Astrocyte of the hippocampus (primary cell): ENCODE measurements at regions not wholly inside any gene's neighbourhood (a gene's known extent, or its start where the extent isn't known, plus 50 kb on each side); places are given as distances from the start of the nearest gene placed in this dataset.
"Not testable (repeated sequence)": the region's sequence is repeated elsewhere in the genome, so short reads cannot be mapped to it uniquely, and the experiment has no call there.

Experiments used
- DNase-seq: peaks from one replicate; pipeline ENCODE4 v3.0.0; 2011; ENCODE audit warnings: low read depth, low spot score

DNA sequence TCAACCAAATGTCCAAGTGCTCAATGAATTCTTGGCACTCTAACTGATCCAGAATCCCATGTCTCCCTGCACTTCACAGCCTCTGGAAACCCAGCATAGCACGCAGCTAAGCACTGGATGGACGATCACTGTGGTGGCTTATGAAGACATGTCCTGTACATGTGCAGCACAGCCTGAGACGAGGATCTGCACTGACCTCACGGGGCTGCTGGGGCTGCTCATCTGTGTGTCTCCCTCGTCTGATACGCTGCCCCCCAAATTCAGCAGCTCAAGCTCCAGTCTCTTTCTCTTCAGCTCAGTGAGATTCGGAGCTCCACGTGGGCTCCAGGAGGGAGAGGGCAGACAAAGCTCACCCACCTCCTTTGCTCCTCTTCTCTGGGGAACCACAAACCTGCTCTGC is 126.9 kb downstream of the CPZ start:
- no peak for DNase-seq

DNA sequence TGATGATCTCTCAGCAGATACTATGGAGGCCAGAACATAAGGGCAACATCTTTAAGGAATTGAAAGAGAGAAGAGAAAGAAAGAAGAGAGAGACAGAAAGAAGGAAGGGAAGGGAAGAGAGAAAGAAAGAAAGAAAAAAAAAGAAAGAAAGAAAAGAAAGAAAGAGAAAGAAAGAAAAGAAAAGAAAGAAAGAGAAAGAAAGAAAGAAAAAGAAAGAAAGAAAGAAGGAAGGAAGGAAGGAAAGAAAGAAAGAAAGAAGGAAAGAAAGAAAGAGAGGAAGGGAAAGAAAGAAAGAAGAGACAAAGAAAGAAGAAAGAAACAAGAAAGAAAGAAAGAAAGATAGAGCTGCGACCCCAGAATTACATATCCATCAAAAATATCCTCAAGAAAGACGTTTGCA is 124.9 kb downstream of the CPZ start:
- not testable (repeated sequence) for DNase-seq

DNA sequence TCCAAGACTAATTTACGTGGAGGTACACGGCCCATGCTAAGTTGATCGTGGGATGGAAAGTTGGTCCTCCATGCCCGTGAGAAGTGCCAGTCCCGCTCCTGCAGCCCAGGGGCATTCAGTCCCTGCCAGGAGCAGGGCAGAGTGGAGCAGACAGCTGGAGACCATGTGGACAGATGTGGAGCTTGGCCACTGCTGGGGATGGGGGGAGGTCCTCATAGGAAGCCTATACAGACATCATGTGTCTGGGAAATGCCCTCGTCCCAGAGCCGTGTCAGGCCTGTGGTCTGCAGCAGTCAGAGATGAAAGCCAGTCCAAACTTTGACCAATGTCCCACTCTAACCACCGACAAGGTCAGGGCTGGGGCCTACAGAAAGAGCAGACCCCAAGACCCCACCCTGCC is 118.4 kb downstream of the CPZ start:
- DNase-seq, result no peak

DNA sequence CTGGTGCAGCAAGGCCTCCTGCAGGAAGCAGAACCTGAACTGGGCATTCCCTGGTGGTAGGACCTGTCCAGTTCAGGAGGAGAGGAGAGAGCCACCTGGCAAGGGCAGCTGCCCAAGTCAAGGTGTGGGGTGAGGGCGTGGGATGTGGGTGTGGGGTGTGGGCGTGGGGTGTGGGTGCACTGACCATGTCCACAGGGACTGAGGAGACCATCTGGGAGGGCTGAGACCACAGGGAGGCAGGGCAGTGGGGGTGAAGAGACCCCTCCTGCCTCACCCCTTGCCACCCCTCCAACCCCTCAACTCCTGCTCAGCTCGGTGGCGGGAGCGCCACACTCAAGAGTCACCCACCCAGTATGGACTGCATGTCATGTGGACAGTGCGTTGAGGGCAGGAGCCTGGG is 117.9 kb downstream of the CPZ start:
- no peak for DNase-seq

DNA sequence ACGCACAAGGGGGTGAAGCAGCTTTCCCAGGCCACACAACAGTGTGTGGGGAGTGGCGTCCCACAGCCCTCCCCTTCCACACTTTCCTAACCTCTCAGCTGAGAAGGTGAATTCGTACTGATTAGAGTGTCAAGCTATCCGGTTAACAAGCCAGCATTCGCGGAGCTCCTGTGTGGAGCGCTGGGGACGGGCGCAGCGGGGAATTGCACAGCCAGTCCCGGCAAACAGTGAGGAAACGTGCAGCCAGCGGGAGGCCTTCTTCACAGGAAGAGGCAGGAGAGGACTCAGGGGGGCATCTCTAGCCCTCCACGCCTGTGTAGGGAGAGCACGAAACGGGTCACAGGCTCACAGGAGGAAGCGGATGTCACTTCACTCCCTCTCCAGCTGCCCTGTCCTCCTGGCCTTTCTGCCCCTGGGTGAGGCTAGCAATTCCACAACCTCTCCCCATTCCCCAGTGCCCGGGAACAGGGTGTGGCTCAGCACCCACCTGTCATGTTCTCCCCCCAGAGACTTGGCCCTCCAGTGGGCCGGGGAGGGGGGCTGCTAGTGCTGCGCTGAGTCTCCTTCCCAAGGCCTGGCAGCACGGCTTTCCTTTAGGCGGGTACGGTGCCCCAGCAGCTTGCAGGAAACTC is 117.3 kb downstream of the CPZ start:
- no peak for DNase-seq

DNA sequence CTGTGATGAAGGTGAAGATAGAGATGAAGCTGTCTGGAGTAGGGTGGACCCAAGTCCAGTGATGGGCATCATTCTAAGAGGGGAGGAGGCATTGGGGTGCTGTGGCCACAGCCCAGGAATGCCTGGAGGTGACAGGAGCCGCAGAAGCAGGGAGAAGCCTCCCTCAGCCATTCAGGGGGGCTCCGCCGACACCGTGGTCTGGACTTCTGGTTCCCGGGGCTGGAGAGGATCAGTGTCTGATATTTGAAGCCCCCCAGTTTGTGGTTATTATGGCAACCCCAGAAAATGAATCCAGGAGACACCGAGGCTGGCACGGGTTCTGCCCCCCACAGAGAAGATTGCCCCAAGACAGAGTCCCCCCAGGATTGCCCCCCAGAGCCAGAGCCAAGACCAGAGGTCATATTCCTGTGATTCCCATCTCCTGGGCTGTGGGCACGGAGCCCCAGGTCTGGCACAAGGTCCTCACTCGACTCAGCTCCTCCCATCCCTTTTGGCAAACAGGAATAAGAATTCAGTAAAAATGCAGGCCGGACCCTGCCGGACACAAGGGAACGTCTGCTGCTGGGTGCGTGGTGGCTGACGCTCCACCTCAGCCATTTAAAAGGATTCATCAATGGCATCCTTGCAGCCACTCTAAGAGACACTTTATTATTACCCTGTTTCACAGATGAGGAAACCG is 116.6 kb downstream of the CPZ start:
- no peak for DNase-seq

DNA sequence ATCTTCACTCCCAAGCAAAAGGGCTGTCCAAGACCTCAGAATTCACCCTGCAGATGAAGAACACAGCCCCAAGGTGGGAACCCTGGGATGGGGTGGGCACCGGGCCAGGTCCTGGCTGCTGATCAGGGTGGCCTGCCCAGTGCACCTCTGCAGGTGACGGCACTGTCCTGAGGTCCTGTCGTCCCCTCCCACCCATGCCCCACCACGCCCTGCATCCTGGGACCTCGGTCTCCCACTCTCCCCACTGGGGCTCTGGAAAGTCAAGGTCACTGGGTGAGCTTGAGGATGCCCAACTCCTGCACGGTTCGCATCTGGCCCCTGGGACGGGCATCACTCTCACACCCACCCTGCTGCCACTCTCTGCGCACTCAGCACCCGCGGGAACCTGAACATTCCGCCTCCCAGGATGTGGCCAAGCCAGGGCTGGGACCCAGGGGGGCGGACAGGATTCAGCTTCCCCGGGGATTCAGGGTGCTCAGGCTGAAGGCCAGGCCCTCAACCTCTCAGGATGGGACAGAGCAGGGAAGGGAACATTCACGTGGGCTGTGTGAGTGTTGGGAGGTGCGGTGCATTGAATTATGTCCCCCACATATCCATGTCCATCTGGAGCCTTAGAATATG is 115.9 kb downstream of the CPZ start:
- no peak for DNase-seq

DNA sequence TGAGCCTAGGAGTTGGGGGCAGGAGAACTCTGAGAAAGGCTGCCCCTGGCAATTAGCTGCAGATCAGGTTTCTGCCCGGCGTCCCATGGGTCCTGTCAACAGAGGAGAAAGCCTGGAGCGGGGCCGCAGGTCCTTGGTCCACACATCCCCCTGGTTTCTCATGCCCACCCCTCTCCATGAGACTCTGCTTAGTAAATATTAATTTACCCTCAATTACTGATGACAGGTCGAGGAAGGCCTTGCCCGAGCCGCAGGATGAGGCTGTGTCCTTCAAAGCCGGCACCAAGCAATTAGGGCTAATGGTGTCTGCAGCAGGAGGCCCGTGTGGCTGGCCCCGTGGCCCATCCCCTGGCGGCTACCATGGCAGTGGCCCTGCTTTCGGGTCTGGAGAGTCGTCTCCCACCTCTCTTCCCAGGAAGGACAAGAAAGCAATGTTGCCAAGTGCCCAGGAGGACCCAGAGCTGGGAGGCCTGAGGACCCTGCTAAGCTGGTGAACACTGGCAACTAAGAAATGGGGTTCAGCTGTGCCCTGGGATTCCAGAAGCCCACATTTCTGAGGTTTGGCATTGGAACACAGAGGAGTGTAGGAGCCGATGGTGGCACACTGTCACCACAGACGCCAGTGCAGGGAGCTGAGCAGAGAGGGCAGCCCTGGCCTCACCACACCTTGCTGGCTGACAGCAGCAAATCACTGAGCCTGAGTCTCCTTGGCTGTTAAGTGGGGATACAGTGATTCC is 114.6 kb downstream of the CPZ start:
- no peak for DNase-seq

DNA sequence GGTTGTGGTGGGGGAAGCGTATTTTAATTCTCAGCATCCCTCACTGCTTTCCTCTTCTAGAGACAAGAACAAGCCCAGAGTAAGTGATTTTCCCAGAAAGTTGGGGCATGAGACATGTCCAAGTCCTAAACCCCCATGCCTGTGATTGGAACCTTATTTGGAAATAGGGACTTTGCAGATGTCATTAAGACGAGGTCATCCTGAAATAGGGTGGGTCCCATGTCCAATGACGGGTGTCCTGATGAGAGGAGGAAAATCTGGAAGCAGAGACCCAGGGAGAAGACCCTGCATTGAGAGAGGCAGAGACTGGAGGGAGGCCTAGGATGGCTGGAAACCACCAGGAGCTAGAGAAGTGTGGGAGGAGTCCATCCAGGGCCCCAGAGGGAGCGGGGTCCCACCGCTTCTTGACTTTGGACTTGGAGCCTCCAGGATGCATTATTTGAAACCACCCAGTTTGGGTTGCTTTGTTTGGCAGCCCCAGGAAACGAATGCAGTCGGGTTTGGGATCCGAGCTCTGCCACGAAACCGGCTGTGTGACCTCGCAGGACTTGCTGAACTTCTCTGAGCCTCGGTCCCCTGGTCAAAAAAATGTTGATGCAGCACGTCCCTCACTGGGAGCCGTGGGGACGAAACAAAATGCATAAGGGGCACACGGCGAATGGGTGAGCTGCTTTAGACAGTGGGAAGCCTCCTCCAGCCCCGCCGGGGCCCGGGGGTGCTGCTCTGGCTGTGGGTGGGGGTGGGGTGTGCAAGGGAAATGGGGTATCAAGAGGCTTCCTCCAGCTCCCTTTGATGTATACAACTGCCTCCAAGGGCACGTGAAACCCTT is 113.9 kb downstream of the CPZ start:
- no peak for DNase-seq

DNA sequence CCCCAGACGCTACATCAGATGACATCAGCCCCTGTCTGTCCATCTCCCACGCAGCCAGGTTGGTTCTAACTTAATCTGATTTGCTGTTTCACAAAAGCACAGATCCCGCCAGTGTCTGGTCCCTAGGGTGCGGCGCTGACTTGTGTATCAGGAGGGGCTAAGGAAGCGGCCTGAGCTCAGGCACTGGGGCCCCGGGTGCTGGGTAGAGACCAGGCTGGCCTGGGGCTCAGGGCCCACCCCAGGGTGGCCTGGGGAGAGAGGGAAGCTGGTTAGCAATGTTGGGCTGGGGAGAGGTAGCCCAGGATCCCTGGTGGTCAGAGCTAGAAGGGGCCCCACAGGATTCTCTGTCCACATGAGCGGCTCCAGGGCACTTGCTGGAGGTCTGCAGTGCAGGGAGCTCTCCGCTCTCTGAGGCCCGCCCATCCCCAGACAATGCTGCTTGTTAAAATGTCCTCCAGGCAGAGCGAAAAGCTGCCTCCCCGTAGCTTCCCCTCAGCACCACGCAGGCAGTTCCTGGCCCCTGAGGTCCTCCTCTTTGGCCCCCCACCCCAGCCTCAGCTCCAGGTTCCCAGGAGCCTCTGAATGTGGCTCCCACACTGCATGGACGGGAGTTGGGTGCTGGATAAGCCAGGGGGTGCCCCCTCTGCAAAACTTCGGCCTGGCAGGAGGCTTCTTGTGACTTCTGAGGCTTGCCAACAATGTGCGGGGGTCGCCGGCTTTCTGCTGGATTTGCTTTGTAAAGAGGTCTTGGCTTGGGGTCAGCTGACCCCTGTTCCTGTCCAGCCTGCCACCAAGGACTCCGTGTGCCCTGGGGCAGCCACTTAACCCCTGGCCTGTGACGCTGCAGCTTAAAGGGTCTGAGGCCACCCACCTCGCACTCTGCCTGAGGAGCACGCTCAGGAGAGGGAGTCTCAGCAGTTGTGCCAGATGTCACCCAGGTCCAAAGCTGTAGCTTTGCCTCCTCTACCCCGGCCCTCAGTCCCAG is 112.9 kb downstream of the CPZ start:
- DNase-seq, result no peak

DNA sequence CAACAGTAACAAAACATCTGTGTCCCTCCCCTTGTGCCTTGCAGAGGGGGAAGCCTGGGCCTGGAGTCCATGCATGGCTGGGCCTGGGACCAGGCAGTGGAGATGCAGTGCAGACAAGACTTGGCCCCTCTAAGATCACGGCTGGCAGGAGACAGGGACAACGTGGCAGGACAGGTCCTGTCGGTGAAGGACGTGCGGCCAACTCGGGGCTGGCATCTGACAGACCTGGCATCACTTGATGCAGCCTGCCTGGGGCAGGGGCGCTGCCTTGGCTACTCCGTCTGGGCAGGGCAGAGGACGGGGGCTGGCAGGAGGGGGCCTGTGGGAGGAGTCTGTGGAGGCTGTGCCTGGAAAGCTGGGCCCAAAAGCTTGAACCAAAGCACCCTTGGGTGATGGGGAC is 112.1 kb downstream of the CPZ start:
- DNase-seq, result no peak

DNA sequence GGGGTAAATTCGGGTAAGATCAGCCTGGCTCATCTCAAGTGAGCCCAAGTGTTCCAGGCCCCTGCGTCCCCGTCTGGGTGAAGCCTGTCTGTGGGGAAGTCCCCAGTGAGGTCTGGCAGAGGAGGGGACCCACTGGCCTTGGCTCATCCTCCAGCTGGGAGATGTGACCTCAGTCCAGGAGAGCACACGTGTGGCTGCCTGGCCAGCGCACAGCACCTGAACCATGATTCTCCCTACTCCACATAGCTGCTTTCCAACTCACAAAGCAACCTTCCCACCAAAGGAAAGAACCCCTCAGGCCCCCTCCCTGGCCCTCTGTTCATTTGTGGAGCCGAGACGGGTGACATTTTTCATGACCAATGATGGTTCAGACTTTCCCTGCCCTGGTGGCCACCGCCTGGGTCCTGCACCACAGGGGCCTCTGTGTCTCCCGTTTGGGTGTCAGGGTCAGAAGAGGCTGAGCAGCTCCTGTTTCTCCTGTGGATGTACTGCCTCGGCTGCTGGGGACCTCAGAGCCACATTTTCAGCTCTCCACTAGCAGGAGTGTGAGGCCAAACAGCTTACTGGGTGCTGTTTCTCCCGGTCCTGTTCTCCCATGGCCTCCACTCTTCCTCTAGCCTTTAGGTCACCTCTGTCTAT is 111.4 kb downstream of the CPZ start:
- DNase-seq, result no peak

DNA sequence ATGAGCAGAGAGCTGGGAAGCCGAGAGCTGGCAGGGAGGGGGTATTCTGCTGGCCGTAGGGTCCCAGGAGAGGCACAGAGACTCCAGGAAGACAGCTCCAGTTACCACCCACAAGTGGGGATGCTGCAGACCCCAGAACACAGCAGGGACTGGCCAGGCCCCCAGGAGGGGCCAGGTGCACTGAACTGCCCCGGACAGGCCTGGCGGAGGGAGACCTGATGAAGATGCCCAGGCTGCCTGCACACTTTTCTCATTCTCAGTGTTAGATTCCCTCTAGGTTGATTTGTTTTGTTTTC is 110.8 kb downstream of the CPZ start:
- DNase-seq, result no peak

DNA sequence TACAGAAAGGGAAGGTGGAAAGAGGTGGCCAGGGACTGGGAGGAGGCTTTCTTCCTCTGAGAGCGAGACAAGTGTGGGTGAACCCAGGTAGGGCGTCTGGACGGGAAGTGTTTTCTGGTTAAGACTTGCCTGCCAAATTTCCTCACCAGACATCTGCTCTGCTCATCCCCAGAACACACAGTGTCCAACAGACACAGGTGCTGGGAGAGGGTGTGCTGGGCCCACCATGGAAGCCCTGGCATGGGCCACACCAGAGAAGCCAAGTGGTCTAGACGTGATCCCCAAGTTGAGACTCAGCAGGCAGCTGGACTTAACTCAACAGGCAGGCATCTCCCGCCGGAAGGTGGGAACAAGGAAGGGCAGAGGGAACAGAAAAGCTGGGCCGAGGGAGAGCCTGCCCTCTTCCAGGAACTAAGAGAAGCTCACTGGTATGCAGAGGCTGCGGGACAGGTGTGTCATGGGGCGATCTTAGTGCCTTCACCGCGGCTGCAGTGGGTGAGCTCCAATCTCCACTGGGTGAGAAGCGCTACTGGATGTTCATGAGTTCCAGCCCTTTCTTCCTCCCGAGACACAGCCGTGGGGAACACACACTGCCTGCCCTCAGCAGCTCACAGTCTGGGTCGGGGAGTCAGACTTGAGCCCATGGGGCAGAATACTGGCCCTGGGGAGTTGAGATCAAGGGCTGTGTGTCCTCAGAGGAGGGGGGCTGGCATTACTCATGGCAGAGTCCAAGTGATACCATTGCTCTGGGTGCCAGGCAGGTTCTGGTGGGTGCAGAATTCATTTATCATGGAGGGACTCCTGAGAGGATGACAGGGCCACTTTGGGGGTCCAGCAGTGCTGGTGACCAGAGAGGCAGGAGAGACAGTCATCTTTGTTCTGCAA is 110.2 kb downstream of the CPZ start:
- no peak for DNase-seq

DNA sequence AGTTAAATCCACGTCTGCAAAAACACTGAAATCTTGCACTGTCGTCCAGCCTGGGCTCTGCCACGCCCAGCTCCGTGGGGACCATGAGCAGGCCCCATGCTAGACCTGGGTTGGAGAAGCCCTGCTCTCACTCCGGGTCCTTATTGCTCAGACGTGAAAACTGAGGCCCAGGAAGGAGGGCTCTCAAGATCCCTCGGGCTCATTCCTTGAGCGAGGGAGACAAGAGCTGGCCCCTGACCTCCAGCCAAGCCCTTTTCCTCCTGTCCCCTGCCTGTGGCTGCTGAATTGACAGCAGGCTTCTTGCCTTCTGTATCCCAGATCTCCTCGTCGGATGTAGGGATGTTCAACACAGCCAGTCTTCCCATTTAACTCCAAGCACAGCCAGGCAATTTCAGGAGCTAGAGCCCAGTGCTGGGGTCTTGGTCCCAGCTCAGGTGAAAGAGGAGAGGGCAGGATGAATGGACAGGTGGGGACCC is 109.5 kb downstream of the CPZ start:
- DNase-seq, result no peak

DNA sequence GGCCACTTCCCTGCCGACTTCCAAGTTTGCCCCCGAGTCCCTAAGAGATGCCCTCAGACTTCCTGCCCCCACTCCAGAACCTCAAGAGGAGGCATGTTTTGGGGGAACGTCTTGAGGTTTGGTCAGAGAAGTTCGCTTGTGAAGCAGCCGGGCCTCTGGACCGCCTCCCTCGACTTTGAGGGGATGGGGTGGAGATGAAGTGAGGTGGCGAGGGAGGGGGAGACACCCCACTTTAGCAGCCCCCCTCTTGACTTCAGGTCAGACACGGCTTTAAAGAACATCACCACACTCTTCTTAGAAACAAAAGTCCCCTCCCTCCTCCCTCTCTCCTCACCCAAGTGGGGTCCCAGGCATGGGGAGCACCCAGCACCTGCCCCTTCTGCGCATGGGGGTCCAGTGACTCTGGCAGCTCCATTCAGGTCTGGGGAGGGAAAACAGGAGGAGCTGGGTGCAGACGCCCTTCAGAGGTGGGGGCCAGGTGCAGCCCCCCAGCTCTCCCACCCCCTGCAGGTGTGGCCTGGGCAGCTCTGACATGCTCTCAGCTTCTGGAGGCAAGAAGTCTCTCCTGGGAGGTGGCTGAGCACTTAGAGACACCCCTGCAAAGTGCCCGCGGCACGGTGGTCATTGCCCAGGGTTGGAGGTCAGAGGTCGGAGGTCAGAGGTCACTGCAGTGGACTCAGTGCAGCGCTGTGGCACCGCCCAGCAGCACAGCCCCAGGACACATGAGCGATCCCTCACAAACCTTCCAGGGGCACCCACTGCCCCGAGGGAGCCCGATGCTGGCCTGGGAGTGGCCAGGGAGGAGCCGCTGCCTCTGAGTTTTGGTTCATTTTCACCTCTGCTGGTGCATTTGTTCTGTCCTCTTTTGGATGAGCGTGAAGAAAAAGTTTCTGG is 108.8 kb downstream of the CPZ start:
- no peak for DNase-seq

DNA sequence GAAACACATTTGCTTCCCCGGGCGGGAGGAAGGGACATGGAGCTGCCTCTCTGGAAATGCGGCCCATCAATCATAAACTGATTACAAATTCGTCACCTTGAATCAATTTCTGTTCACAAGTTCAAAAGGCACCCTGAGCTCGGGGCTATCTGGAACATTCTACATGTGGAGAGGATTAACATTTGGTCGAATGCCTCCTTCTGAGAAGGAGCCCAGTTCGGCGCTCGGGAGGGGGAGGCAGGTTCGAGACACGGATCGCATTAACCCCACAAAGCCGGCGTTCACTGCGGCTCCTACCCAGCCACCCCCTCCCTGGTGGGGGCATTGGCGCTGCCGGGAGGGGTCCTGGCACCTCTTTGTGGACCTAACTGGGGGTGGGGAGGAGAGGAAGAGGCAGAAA is 108.0 kb downstream of the CPZ start:
- DNase-seq, result no peak
